Liver (tissue), 8 donors: ENCODE measurements at regions not wholly inside any gene's neighbourhood (a gene's known extent, or its start where the extent isn't known, plus 50 kb on each side); places are given as distances from the start of the nearest gene placed in this dataset.

Experiments used
- DNase-seq: peaks from one replicate; pipeline ENCODE4 v3.0.0-alpha.2; 2017; ENCODE audit warnings: low spot score
- H3K27ac ChIP-seq, 2 donors: one replicate each; pipeline ENCODE4 v1.7.0; 2013; ENCODE audit warnings: inconsistent platforms in 2 of 2, low read length in 2 of 2, control low read depth in 1 of 2, low read depth in 1 of 2, mild to moderate bottlenecking in 1 of 2
- H3K27me3 ChIP-seq, 4 donors: one replicate each; pipeline versions ENCODE4 v1.6.1 to v1.7.0; 2013; ENCODE audit warnings: low read length in 3 of 4, inconsistent platforms in 1 of 4, mild to moderate bottlenecking in 1 of 4, moderate library complexity in 1 of 4; ENCODE audit not compliant: control insufficient read depth in 4 of 4, insufficient read depth in 4 of 4
- H3K36me3 ChIP-seq, 4 donors: one replicate each; pipeline versions ENCODE4 v1.6.1 to v1.7.0; 2013; ENCODE audit warnings: low read length in 3 of 4, mild to moderate bottlenecking in 3 of 4, low read depth in 1 of 4, moderate library complexity in 1 of 4; ENCODE audit not compliant: control insufficient read depth in 4 of 4, insufficient read depth in 3 of 4
- H3K4me1 ChIP-seq, 4 donors: one replicate each; pipeline versions ENCODE4 v1.6.1 to v1.7.0; 2013; ENCODE audit warnings: low read length in 3 of 4, mild to moderate bottlenecking in 3 of 4, moderate library complexity in 1 of 4; ENCODE audit not compliant: control insufficient read depth in 4 of 4, insufficient read depth in 4 of 4
- H3K4me3 ChIP-seq, 3 donors: one replicate each; pipeline versions ENCODE4 v1.6.1 to v1.7.0; 2013; ENCODE audit warnings: low read length in 3 of 3, control low read depth in 1 of 3, low read depth in 1 of 3, mild to moderate bottlenecking in 1 of 3
- H3K9ac ChIP-seq, 2 donors: one replicate each; pipeline ENCODE4 v1.7.0; 2013; ENCODE audit warnings: low read length in 2 of 2, mild to moderate bottlenecking in 2 of 2, moderate library complexity in 2 of 2, control low read depth in 1 of 2, low read depth in 1 of 2
- H3K9me3 ChIP-seq, 4 donors: one replicate each; pipeline versions ENCODE4 v1.6.1 to v1.7.0; 2013; ENCODE audit warnings: low read length in 3 of 4; ENCODE audit not compliant: control insufficient read depth in 4 of 4
- ATF3 ChIP-seq: IDR thresholded peaks from 2 replicates; pipeline ENCODE4 v1.6.1; 2016; ENCODE audit warnings: antibody characterized with exemption
- CTCF ChIP-seq: fragments of 150-350 bp; IDR thresholded peaks from 2 replicates; pipeline ENCODE4 v1.5.1; 2017; ENCODE audit warnings: improper control_type of control experiment, low read depth, low read length; ENCODE audit not compliant: missing input control
- EGR1 ChIP-seq, 2 donors: IDR thresholded peaks; 2 replicates each; pipeline ENCODE4 v1.6.1; 2016 to 2018; ENCODE audit warnings: antibody characterized with exemption in 2 of 2, low read depth in 2 of 2
- FOXA1 ChIP-seq: IDR thresholded peaks from 2 replicates; pipeline ENCODE4 v1.6.1; 2016; ENCODE audit warnings: antibody characterized with exemption
- FOXA2 ChIP-seq: IDR thresholded peaks from 2 replicates; pipeline ENCODE4 v1.6.1; 2016; ENCODE audit warnings: antibody characterized with exemption
- HNF4A ChIP-seq, 2 donors: conservative IDR thresholded peaks; 2 replicates each; pipeline ENCODE4 v1.6.1; 2016; ENCODE audit warnings: antibody characterized with exemption in 2 of 2, mild to moderate bottlenecking in 2 of 2
- HNF4G ChIP-seq: IDR thresholded peaks from 2 replicates; pipeline ENCODE4 v1.6.1; 2016; ENCODE audit warnings: antibody characterized with exemption
- JUND ChIP-seq, 2 donors: IDR thresholded peaks; 2 replicates each; pipeline ENCODE4 v1.6.1; 2016; ENCODE audit warnings: antibody characterized with exemption in 2 of 2
- NR2F2 ChIP-seq: IDR thresholded peaks from 2 replicates; pipeline ENCODE4 v1.6.1; 2016; ENCODE audit warnings: antibody characterized with exemption
- RAD21 ChIP-seq, 2 donors: IDR thresholded peaks; 2 replicates each; pipeline ENCODE4 v1.6.1; 2016; ENCODE audit warnings: antibody characterized with exemption in 2 of 2, mild to moderate bottlenecking in 2 of 2
- REST ChIP-seq: IDR thresholded peaks from 2 replicates; pipeline ENCODE4 v1.6.1; 2016; ENCODE audit warnings: antibody characterized with exemption, mild to moderate bottlenecking
- RXRA ChIP-seq, 2 donors: IDR thresholded peaks; 2 replicates each; pipeline ENCODE4 v1.6.1; 2017 to 2018; ENCODE audit warnings: antibody characterized with exemption in 2 of 2, mild to moderate bottlenecking in 1 of 2
- SP1 ChIP-seq: IDR thresholded peaks from 2 replicates; pipeline ENCODE4 v1.6.1; 2018; ENCODE audit warnings: antibody characterized with exemption, mild to moderate bottlenecking
- TAF1 ChIP-seq: conservative IDR thresholded peaks from 2 replicates; pipeline ENCODE4 v1.6.1; 2016; ENCODE audit warnings: antibody characterized with exemption, mild to moderate bottlenecking
- ZBTB33 ChIP-seq: IDR thresholded peaks from 2 replicates; pipeline ENCODE4 v1.6.1; 2016; ENCODE audit warnings: antibody characterized with exemption
- WGBS: extraction: QIAGEN DNeasy Blood & Tissue Kit; methylation state at CpG from one replicate; pipeline ENCODE4 v1.1.7; 2013; 5-methylcytosine and 5-hydroxymethylcytosine counted together
- donor health status: healthy.
- donor health status: healthy.
- donor health status: healthy.
- donor health status: healthy.
- donor health status: healthy.

GRCh38 chr6:14834851-14835530, 410.9 kb upstream of the JARID2 start:
- Histone ChIP-seq H3K9me3 (no peaks in the 10 kb centered on the region), H3K9ac (no peak overlapping the region), H3K27me3 (no peaks in the 10 kb centered on the region), H3K4me1 (no peaks in the 10 kb centered on the region), H3K4me3 (no peak overlapping the region), H3K36me3 (no peaks in the 10 kb centered on the region), H3K27ac (no peak overlapping the region)
- WGBS: 86% methylated on average over 4 of the region's 4 CpGs
- DNase-seq: no peak
- TF ChIP-seq NR2F2 (no peak), ATF3 (no peak), EGR1 (IDR thresholded peaks at IDR 0.05; ENCODE audit: low read depth in 2 of 2) (no peak), FOXA2 (no peak), REST (no peak), CTCF (no peak), ZBTB33 (no peak), RAD21 (IDR thresholded peaks at IDR 0.05) (no peak), HNF4A (conservative IDR thresholded peaks at IDR 0.05) (no peak), TAF1 (no peak), FOXA1 (no peak), JUND (IDR thresholded peaks at IDR 0.05) (no peak), RXRA (IDR thresholded peaks at IDR 0.05) (no peak), HNF4G (no peak)

- Histone ChIP-seq H3K9me3 (no peaks in the 10 kb centered on the region), H3K27ac (no peak overlapping the region), H3K27me3 (no peaks in the 10 kb centered on the region), H3K9ac (no peak overlapping the region), H3K4me1 (no peaks in the 10 kb centered on the region), H3K4me3 (no peak overlapping the region), H3K36me3 (no peaks in the 10 kb centered on the region)
- WGBS: 92% methylated on average over 3 of the region's 3 CpGs
- TF ChIP-seq FOXA1 (no peak), SP1 (no peak), REST (no peak), HNF4A (conservative IDR thresholded peaks at IDR 0.05) (no peak)
- DNase-seq: no peak
Observed at GRCh38 chr6:14837435-14837834, 408.4 kb upstream of the JARID2 start.
